Posterior cingulate gyrus (tissue), 11 donors: ENCODE measurements at regions not wholly inside any gene's neighbourhood (a gene's known extent, or its start where the extent isn't known, plus 50 kb on each side); places are given as distances from the start of the nearest gene placed in this dataset.

ENCODE experiments used
- DNase-seq, 10 donors: peaks; one replicate each; pipeline versions ENCODE4 v3.0.0 to v3.0.0-alpha.2; 2020 to 2021; ENCODE audit warnings: mixed read lengths in 3 of 10
- intact Hi-C: fragments of 100-400 bp; cut with DNase I; formaldehyde crosslinking; loops from one replicate; pipeline ENCODE4 v1.15.1; 2023

- DNase-seq = no peak
- intact Hi-C loops = no loop called here
These were observed 68.1 kb upstream of the HTR2A start for GRCh38 chr13:46964789-46965527.

DNA sequence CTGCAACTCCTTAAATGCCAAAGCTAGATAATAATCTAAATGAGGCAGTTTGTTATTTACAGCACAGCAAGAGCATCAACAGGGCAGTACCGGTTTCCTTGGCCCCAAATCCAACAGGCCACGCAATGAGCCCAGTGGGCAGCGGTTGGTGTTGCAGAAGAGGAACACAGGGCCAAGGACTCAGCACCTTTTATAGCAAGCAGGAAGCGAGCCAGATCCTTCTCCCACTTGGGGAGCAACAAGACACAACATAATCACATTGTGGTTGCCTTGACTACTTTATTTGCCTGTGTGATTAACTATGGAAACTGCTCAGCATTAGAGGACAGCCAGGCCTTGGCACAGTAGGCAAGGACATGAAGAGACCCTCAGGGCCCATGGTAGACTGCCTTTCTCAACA lies 67.1 kb upstream of the HTR2A start:
- intact Hi-C loops = no loop called here
- DNase-seq = no peak

- intact Hi-C loops = no loop called here
- no peak for DNase-seq
These were observed 65.6 kb upstream of the HTR2A start for GRCh38 chr13:46962281-46962941.

GRCh38 chr13:46961719-46962118 lies 64.9 kb upstream of the HTR2A start:
- intact Hi-C loops = no loop called here

GRCh38 chr13:46953941-46954340 lies 57.1 kb upstream of the HTR2A start:
- DNase-seq = no peak
- intact Hi-C loops = no loop called here

More at GRCh38 chr13:46961719-46962118, 64.9 kb upstream of the HTR2A start:
- no peak for DNase-seq

GRCh38 chr13:46953331-46953730 lies 56.5 kb upstream of the HTR2A start:
- intact Hi-C loops = no loop called here
- no peak for DNase-seq

DNA sequence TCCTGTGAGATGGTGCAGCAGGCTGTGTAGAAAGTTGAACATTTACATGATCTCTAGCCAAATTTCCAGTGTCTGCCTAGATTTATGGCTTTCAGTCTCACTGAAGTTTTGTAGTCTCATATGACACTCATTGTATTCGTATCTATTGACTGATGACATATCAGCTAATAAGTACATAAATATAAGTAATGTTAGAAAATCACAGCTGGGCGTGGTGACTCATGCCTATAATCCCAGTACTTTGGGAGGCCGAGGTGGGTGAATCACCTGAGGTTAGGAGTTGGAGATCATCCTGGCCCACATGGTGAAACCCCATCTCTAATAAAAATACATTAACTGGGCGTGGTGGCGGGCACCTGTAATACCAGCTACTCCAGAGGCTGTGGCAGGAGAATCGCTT lies 54.7 kb upstream of the HTR2A start:
- intact Hi-C loops = no loop called here
- no peak for DNase-seq

GRCh38 chr13:46949211-46949610 lies 52.4 kb upstream of the HTR2A start:
- DNase-seq = no peak
- intact Hi-C loops = no loop called here

- intact Hi-C loops = no loop called here
- DNase-seq = no peak
These were observed 51.5 kb upstream of the HTR2A start for GRCh38 chr13:46948338-46948737.

DNA sequence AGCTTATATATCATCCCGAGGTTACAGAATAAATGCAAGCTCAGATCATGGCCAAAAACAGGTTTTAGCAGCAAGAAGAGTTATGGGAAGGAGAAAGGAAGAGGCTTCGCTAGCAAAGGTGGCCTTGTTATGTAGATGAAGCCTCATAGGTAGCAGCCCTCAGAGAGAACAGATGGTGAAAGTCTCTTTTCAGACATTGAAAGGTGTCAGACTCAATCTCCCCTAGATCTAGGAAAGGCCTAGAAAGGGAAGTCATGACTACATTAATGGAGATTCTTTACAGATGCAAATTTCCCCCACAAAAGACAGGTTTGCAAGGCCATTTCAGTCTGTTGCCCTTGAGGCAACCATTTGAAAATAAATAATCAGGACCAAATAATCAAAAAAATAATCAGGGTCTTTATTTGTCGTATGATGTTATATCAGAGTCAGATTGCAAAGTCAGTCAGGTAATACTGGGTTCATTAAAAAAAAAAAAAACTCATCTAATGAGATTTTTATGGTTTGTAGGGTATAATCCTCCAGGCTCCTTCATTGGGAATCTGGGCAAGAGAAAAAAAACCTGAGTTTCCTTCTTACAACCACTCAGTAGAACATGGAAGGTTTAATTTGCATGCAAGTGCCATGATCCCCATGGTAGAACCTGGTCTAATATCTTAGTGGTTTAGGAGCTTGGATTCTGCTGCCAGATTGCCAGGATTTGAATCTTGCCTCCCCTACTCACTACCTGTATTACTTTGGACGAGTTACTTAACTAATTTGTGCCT lies 50.8 kb upstream of the HTR2A start:
- no peak for DNase-seq
- intact Hi-C loops = no loop called here
